ENCODE measurements at regions not wholly inside any gene's neighbourhood (a gene's known extent, or its start where the extent isn't known, plus 50 kb on each side); places are given as distances from the start of the nearest gene placed in this dataset.

DNA sequence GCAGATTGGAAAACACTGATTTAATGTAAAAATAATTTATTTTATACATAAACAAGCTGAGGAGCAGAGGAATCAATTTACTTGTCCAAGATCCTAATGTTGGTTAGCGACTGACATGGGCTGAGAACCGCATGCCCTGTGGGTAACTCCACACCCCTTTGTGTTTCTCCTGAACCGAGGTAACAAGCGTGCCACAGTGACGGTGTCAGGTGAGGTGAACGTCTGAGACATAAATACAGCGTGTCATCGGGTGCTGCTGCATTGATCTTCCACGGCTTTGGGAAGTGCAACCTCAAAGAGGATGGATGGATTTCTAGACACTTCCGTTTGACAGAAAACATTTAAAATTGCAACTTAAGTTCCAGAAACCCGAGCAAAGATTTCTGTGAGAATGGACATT lies 386.8 kb upstream of the ADARB2 start:
- no peak for FAIRE-seq

GRCh38 chr10:2122431-2123124 lies 385.3 kb upstream of the ADARB2 start:
- no peak for FAIRE-seq

GRCh38 chr10:2121929-2122328 lies 384.6 kb upstream of the ADARB2 start:
- FAIRE-seq, result no peak

DNA sequence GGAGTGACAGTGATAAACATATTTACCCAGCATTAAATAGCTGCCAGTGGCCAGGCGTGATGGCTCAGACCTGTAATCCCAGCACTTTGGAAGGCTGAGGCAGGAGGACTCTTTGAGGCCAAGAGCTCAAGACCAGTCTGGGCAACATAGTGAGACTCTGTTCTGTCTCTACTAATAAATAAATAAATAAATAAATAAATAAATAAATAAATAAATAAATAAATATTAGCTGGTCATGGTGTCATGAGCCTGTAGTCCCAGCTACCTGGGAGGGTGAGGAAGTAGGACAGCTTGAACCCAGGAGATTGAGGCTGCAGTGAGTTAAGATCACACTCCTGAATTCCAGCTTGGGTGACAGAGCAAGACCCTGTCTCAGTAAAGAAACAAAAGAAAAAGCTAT lies 384.0 kb upstream of the ADARB2 start:
- no peak for FAIRE-seq

DNA sequence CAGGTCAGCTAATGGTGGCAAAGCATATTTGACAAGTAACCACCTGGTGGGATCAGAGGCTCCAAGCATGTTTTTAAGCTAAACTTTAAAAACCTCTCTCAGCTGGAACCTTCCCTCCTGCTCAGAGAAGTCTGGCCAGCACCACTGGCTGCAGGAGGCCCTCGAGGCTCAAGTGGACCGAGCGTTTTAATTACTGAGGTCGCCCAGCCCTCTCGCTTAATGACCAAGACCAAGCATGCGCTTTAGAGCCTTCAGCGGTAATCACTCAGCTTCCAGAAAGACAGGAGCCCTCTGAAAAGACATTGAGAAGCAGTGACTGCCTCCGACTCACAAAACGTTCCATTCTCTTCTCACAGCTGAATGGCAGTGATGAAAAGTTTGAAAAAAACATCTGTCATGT lies 383.4 kb upstream of the ADARB2 start:
- FAIRE-seq, result no peak

- no peak for FAIRE-seq
Observed at GRCh38 chr10:2119316-2119715, 382.0 kb upstream of the ADARB2 start.

- FAIRE-seq, result no peak
Observed at GRCh38 chr10:2118201-2118600, 380.9 kb upstream of the ADARB2 start.

GRCh38 chr10:2117641-2118040 lies 380.3 kb upstream of the ADARB2 start:
- no peak for FAIRE-seq

GRCh38 chr10:2111965-2112364 lies 374.6 kb upstream of the ADARB2 start:
- no peak for FAIRE-seq

GRCh38 chr10:2108496-2108895 lies 371.2 kb upstream of the ADARB2 start:
- FAIRE-seq, result no peak

GRCh38 chr10:2106641-2107040 lies 369.3 kb upstream of the ADARB2 start:
- FAIRE-seq, result no peak

DNA sequence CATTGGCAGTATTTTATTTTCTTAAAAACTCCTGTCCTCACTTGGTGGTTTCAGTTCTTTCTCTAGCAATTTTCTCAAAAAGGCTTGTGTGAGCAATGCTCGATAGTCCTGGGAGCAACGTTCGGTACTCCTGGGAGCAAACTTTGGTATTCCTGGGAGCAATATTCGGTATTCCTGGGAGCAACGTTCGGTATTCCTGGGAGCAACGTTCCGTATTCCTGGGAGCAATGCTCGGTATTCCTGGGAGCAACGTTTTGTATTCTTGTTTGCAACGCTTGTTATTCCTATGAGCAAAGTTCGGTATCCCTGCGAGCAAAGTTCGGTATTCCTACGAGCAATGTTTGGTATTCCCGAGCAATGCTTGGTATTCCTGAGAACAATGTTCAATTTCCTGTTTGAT lies 362.0 kb upstream of the ADARB2 start:
- no peak for FAIRE-seq

- FAIRE-seq, result no peak
Observed at GRCh38 chr10:2097937-2098336, 360.6 kb upstream of the ADARB2 start.

- no peak for FAIRE-seq
Observed at GRCh38 chr10:2094171-2094570, 356.8 kb upstream of the ADARB2 start.

DNA sequence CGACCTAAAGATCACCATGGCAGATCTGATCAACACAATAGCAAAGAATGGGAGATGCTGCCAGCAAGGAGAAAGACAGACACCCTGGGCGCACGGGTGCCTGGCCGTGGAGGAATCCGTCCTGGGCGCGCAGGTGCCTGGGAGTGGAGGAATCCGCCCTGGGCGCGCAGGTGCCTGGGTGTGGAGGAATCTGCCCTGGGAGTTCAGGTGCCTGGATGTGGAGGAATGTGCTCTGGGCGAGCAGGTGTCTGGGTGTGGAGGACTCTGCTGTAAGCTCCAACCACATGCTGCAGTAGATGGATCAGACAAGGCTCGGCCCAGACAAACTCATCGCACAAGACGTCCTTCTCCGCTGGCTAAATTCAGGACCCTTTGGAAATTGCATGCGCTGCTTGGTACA lies 346.3 kb upstream of the ADARB2 start:
- no peak for FAIRE-seq

DNA sequence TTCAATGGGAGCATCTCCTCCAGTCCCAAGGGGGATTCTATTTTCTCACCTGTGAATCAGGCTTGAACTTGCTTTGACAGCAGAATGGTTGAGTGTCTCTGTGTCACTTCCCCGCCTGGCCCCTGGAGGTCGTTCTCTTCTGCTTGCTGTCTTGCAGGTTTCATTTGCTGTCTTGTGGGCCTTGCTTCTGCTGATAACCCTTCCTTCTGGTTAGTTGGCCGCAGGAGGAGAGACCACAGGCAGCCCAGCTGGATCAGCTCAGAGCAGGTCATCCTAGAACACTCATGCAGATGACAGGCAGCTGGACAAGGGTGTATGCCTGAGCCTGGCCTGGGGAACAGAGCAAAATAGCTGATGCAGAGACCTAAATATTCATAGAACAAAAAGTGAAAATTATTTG lies 344.2 kb upstream of the ADARB2 start:
- FAIRE-seq, result no peak

GRCh38 chr10:2079603-2080078 lies 342.3 kb upstream of the ADARB2 start:
- FAIRE-seq, result no peak

GRCh38 chr10:2077231-2077630 lies 339.9 kb upstream of the ADARB2 start:
- no peak for FAIRE-seq

GRCh38 chr10:2076528-2076927 lies 339.2 kb upstream of the ADARB2 start:
- FAIRE-seq, result no peak

- no peak for FAIRE-seq
Observed at GRCh38 chr10:2067015-2067414, 329.7 kb upstream of the ADARB2 start.

DNA sequence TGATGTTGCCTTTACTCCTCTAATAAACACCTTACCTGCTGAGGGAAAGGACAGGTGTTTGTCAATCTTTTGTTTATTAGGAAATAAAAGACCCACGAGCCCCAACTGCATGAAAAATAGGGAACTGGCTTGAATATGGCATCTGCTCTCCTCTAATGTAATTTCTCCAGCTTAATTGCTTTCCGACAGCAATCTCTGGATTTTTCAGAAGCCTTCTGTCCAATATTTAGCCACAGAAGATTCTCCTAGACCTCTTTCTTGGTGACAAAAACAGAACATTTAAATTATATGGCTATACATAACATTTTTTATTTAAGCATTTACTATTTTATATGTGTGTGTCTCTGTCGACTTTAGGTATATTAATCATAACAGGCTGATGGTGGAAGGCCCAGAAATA lies 317.4 kb upstream of the ADARB2 start:
- no peak for FAIRE-seq

GRCh38 chr10:2053805-2054204 lies 316.5 kb upstream of the ADARB2 start:
- no peak for FAIRE-seq

DNA sequence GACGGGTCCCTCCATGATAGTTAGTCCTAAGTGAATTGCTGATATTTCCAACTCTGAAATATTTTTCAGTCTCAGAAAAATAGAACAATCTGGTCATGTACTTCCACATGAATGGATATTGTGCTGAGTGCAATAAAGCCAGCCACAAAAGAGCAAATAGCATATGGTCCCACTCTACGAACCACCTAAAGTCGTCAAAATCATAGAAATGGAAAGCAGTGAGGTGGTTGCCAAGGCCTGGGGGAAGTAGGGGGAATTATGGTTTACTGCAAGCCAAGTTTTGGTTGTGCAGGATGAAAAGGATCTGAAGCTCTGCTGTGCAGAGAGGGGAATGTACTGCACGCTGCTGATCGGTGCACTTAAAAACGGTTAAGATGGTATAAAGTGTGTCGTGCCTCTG lies 313.8 kb upstream of the ADARB2 start:
- FAIRE-seq, result no peak

GRCh38 chr10:2049560-2049959 lies 312.2 kb upstream of the ADARB2 start:
- FAIRE-seq, result no peak

DNA sequence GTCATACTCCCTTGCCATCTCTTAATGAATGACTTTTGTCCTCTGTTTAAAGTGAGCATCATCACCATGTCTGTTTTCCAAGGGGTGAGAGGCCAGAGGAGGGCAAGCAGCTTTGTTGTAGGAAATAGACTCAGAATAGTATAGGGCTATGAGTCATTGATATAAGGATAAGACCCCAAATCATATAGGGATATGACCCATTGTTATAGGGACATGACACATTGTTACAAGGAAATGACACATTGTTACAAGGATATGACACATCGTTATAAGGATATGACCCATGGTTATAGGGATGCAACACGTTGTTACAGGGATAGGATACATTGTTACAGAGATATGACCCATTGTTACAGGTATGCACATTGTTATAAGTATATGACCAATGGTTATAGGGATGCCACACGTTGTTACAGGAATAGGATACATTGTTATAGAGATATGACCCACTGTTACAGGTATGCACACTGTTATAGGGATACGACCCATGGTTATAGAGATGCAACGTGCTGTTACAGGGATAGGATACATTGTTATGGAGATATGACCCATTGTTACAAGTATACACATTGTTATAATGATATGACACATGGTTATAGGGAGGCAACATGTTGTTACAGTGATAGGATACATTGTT lies 311.1 kb upstream of the ADARB2 start:
- FAIRE-seq, result no peak
